ENCODE measurements at regions not wholly inside any gene's neighbourhood (a gene's known extent, or its start where the extent isn't known, plus 50 kb on each side); places are given as distances from the start of the nearest gene placed in this dataset.
A peak's percentile ranks its signal among the peaks of the same experiment; 100 is the strongest.
"Not testable (repeated sequence)": the region's sequence is repeated elsewhere in the genome, so short reads cannot be mapped to it uniquely, and the experiment has no call there.

GRCh38 chr21:6428498-6429092, 4092.8 kb upstream of the TPTE start:
- intact Hi-C loops (cut with DNase I, micrococcal nuclease); H3K9me3 ChIP-seq; H3K4me1 ChIP-seq (ENCODE audit: low read depth); H3K36me3 ChIP-seq (ENCODE audit: low read depth); H3K4me3 ChIP-seq: not testable (repeated sequence)
- DNase-seq (peak; percentile 3 to 55 (median 53)), ATAC-seq (peak; percentile 84)

- DNase-seq; H3K4me1 ChIP-seq (ENCODE audit: low read depth); H3K36me3 ChIP-seq (ENCODE audit: low read depth); H3K9me3 ChIP-seq; ATAC-seq; H3K4me3 ChIP-seq; intact Hi-C loops (cut with DNase I, micrococcal nuclease): not testable (repeated sequence)
Observed at GRCh38 chr21:6429924-6430323, 4091.5 kb upstream of the TPTE start.

DNA sequence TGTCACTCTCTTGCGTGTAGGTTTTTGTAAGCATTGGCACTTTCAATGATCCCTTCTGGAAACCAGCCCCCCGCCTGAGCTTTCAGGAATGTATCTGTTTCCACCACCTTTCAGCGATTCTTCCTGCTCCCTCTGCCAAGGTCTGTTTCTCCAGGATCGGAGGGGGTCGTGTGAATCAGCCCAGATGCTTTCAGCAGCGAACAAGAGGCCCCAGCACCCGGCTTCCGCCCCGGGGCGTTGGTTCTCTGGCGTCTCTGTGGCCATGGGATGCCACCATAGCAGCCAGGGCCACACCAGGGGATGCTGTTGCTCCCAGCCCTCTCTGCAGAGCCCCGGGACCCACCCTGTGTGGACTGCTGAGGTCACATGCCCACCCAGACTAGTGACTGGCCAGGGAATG, 4088.2 kb upstream of the TPTE start:
- H3K4me1 ChIP-seq (ENCODE audit: low read depth); DNase-seq; intact Hi-C loops (cut with DNase I, micrococcal nuclease); H3K9me3 ChIP-seq; ATAC-seq; H3K4me3 ChIP-seq; H3K36me3 ChIP-seq (ENCODE audit: low read depth): not testable (repeated sequence)

- peak in 1 of 3 donors; percentile 2 for DNase-seq
- H3K36me3 ChIP-seq (ENCODE audit: low read depth); H3K4me3 ChIP-seq; intact Hi-C loops (cut with DNase I, micrococcal nuclease); H3K9me3 ChIP-seq; ATAC-seq; H3K4me1 ChIP-seq (ENCODE audit: low read depth): not testable (repeated sequence)
Observed at GRCh38 chr21:6436205-6436604, 4085.2 kb upstream of the TPTE start.

DNA sequence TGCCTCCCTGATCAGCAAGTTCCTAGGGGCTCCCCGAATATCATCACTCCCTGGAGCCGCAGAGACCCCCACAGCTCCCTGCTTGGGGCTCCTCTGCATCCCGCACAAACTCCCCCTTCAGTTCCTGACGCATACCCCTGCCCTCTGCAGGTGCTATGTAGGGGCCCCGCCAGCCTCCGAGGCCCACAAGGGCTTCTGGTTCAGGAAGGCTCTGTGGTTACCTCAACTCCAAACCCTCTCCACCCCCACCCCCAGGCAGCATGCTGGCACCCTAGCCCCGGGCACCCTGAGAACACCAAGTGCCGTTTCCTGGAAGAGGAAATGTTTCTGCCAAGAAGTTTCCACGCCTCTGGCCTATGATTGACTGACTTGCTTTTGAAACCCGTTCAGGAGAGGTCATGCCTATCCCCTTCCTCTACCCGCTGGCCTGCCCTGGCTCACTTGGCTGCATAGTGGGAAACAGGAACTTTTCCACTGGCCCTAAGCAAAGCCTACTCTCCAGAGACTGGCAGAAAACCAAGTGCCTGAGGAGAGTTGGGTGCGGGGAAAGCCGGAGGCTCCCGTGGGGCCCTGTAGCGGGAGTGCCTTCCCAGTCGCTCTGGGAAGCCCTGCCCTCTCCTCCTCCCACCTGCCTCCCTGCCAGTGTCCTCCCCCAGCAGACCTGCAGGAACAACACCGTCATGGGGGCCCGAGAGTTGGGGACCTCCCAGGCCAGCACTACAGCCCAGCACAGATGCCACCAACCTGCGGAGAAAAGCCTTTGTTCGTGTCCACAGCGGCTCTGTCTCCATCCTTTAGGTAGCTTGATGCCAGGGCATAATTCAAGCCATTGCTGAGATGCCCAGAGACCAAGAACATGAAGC, 4084.2 kb upstream of the TPTE start:
- intact Hi-C loops (cut with DNase I, micrococcal nuclease); H3K4me1 ChIP-seq (ENCODE audit: low read depth); H3K36me3 ChIP-seq (ENCODE audit: low read depth); H3K4me3 ChIP-seq; H3K9me3 ChIP-seq; DNase-seq: not testable (repeated sequence)
- peak; percentile 76 for ATAC-seq

DNA sequence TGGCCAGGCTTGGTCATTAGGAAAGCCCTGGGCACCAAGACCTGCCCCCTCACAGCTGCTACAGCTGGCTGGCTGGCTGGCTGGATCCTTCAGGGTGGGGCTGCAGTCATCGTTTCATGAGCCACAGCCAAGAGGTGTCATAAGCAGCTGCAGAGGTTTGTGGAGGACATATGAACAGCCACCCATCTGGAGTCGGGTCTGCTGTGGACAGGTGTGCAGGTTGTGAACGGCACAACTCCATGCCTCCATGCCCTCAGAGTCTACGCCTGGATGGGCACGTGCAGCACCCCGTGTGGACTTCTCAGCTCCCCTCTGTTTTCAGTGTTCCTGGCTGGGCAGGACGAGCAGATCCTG, 4083.6 kb upstream of the TPTE start:
- DNase-seq; intact Hi-C loops (cut with DNase I, micrococcal nuclease); H3K4me1 ChIP-seq (ENCODE audit: low read depth); H3K36me3 ChIP-seq (ENCODE audit: low read depth); H3K9me3 ChIP-seq; H3K4me3 ChIP-seq: not testable (repeated sequence)
- ATAC-seq: peak; percentile 73

- H3K4me1 ChIP-seq (ENCODE audit: low read depth); H3K9me3 ChIP-seq; ATAC-seq; H3K36me3 ChIP-seq (ENCODE audit: low read depth); H3K4me3 ChIP-seq; intact Hi-C loops (cut with DNase I, micrococcal nuclease); DNase-seq: not testable (repeated sequence)
Observed at GRCh38 chr21:6439058-6439457, 4082.3 kb upstream of the TPTE start.

DNA sequence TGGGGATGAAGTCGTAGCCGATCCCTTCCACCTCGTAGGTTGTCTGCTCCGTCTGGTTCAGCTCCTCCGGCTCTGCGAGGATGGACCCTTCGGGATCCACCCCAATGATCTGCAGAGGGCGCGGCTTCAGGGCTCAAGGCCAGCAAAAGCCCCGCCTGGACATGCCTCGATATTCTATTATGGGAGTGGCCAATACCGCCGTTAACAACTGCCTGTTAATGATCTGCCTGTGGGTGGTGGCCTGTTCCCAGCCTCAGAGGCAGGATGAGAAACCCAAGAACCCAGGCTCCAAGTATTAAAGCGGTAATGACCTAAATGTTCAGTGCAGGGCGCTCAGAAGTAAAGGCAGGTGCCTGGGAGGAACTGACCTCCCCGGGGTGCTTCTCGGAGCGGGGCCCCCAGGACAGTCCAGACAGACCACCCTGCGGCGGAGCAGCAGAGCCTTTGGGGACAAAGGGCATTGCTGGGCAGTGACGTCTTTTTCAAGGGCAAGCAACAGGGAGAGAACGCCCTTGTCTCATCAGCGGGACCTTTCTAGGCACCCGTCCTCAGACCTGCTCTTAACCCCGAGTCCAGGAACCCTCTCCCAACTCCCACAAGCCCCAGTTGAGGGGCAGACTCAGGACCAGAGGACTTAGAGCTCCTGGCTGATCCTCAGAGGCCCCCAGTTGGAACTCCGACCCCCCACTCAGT, 4066.6 kb upstream of the TPTE start:
- H3K4me3 ChIP-seq; DNase-seq; H3K4me1 ChIP-seq (ENCODE audit: low read depth); H3K36me3 ChIP-seq (ENCODE audit: low read depth); H3K9me3 ChIP-seq; intact Hi-C loops (cut with DNase I, micrococcal nuclease): not testable (repeated sequence)
- peak; percentile 90 for ATAC-seq

DNA sequence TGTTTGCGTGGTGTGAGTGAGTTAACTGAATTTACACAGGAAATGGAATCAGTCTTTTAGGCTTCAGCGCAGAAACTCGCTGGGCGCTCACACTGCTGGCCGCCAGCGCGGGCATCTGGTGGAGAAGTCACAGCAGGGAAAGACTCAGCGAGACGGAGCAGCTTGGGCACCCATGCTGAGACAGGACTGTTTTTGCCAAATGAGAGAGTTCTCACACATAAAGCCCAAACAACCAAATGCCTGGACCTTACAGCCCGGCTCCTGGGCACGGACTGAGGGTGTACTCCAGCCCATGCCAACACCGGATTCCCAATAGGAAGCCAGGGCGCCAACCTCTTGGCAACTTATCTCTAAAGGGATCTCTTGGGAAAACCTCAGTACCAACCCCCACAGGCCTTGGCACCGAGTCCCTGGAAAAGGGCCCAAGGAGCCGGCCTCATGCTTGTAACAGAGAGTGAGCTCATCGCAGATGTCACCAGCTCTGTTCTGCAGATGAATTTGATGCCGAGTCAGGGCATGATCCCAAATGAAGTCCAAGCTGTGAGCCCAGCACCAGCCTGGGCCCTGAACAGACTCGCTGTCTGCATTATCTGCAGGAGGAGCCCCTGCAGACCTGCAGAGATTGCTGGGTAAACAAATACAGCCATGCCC, 4065.2 kb upstream of the TPTE start:
- intact Hi-C loops (cut with DNase I, micrococcal nuclease); DNase-seq; ATAC-seq; H3K9me3 ChIP-seq; H3K36me3 ChIP-seq (ENCODE audit: low read depth); H3K4me3 ChIP-seq; H3K4me1 ChIP-seq (ENCODE audit: low read depth): not testable (repeated sequence)

DNA sequence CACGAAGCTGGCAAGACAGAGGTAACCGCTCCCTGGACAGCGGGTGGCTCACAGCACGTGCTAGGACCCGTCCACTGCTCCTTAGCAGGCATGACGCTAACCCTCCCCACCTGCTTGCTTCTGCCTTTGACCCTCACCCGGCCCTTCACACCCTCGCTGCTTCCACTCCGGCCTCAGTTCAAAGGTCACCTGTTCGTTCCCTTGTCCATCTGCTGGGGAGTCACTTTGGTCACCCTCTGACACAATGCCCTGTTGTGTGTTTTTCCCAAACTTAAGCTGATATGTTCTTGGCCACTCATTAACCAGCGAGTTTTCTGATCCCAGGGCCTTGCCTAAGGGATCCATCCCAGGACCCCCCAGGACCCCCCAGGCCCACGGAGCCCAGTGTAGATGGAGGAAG, 4061.6 kb upstream of the TPTE start:
- H3K4me3 ChIP-seq; ATAC-seq; H3K36me3 ChIP-seq (ENCODE audit: low read depth); intact Hi-C loops (cut with DNase I, micrococcal nuclease); H3K9me3 ChIP-seq; H3K4me1 ChIP-seq (ENCODE audit: low read depth); DNase-seq: not testable (repeated sequence)

DNA sequence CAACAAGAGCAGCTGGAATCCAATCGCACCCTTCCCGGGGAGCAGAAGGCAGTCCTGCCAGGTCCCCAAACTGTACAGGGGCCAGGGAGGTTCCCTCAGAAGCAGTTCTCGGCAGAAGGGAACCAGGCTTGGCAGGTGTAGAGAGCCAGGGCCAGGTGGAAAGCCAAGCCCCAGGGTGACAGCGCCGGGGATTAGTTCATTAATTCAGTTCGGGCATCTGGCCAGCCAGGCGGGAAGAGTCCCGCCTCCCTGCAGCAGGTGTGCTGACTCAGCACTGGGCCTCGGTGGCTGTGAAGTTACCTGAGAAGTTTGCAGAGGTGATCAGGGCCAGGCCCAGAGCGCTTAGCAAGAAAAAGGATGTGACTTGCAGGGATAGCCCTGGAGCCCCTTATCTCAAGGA, 4060.0 kb upstream of the TPTE start:
- H3K4me1 ChIP-seq (ENCODE audit: low read depth); H3K4me3 ChIP-seq; intact Hi-C loops (cut with DNase I, micrococcal nuclease); H3K9me3 ChIP-seq; DNase-seq; H3K36me3 ChIP-seq (ENCODE audit: low read depth): not testable (repeated sequence)
- ATAC-seq: peak; percentile 70

DNA sequence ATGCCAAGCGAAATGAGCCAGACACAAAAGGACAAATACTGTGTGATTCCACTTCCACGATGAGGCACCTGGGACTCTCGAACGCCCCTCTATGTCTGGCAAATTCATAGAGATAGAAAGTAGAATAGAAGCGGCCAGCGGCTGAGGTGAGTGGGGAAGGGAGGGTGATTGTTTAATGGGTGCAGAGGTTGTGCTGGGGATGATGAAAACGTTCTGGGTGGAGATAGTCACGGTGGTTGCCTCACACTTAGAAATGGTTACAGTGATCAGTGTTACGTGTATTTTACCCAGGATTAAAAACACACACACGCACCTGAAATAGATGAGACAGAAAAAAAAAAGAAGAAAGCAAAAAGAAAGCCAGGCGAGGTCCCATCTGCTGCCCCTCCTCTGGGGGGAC, 4057.0 kb upstream of the TPTE start:
- H3K9me3 ChIP-seq; H3K4me3 ChIP-seq; intact Hi-C loops (cut with DNase I, micrococcal nuclease); H3K36me3 ChIP-seq (ENCODE audit: low read depth); ATAC-seq; DNase-seq; H3K4me1 ChIP-seq (ENCODE audit: low read depth): not testable (repeated sequence)

DNA sequence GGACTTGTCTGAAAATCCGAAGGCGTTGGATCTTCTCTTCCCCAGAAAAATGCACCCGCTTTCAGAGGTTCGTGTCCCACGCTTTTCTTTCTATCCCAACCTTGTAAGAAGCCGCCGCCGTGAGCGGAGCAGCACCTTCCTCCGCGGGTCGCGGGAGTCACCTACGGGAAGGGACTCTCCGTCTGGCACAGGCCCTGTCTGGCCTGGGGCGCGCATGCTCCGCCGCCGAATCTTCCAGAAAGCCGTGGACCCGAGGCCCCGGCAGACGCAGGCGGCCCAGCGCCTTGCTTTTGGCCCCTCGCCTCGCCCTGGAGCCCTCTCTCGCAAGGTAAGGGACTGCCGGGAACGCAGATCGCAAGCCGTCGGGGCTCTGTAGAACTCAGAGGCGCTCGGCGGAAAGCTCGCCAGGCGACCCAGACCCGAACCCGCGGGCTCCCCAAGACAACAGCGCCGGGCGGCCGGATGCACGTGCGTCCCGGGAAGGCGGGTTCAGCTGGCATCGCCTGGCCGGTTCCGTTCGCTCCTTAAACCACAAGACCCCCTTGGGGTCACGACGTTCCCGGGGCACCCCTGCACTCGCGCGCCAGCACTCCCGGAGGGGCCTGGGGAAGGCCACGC, 4055.2 kb upstream of the TPTE start:
- intact Hi-C loops (cut with DNase I, micrococcal nuclease): not testable (repeated sequence)

GRCh38 chr21:6466707-6467106, 4054.7 kb upstream of the TPTE start:
- intact Hi-C loops (cut with DNase I, micrococcal nuclease); H3K4me3 ChIP-seq; H3K36me3 ChIP-seq (ENCODE audit: low read depth); DNase-seq; H3K9me3 ChIP-seq; H3K4me1 ChIP-seq (ENCODE audit: low read depth); ATAC-seq: not testable (repeated sequence)

More for the DNA sequence above, 4055.2 kb upstream of the TPTE start:
- not testable (repeated sequence) for DNase-seq; H3K9me3 ChIP-seq; H3K4me3 ChIP-seq; H3K36me3 ChIP-seq (ENCODE audit: low read depth); H3K4me1 ChIP-seq (ENCODE audit: low read depth)
- peak; percentile 38 for ATAC-seq
